GM19035 (cell line): ENCODE measurements at regions not wholly inside any gene's neighbourhood (a gene's known extent, or its start where the extent isn't known, plus 50 kb on each side); places are given as distances from the start of the nearest gene placed in this dataset.

ENCODE experiments used
- ATAC-seq: cut with Tn5 transposase; IDR thresholded peaks from one replicate; pipeline ENCODE4 v1.9.1; 2021; ENCODE audit not compliant: unreplicated experiment

DNA sequence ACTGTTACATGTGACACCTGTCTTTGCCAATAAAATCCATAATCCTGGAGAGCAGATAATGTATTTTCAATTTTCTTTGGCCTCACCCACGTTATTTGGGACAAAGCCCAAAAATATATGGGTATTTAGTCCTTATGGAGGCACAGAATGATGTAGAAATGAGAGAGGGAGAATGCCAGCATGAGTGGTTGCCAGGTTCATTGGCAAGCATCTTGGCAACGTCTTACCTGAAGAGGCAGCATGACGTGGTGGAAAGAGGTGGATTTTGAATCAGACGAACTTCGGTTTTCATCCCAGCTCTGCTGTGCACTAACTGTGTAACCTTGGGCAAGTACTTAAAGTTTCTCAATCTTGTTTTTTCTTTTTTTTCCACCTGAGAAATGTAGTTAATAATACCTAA is 969.6 kb upstream of the PIK3C3 start:
- ATAC-seq = no peak

DNA sequence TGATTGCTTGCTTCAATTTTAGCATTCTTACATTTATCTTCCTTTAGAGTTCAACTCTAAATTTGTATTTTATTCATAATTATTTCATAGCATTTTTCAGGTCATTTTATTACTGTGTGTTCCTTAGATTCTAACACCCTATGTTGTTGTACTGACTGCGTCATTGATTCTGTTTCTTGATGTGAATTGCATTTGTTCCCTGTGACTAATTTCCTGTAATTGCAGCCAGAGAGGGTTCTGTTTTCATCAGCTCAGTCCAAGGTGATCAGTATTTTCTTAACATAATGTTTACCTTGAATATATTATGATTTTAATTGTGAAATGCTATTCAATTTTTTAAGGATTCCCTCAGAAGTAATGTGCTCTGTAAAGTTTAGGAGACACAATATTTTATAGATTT is 970.2 kb upstream of the PIK3C3 start:
- ATAC-seq = no peak

DNA sequence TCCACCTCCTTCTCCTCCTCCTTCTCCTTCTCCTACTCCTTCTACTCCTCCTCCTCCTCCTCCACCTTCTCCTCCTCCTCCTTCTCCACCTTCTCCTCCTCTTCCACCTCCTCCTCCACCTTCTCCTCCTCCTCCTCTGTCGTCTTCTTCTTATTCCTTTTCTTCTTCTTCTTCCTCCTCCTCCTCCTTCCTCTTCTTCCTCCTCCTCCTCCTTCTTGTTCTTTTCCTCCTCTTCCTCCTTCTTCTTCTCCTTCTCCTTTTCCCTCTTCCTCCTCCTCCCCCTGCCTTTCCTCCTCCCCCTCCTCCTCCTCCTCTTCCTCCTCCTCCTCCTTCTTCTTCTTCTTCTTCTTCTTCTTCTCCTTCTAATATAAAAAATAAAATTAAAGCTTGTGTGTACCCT is 971.2 kb upstream of the PIK3C3 start:
- no peak for ATAC-seq

DNA sequence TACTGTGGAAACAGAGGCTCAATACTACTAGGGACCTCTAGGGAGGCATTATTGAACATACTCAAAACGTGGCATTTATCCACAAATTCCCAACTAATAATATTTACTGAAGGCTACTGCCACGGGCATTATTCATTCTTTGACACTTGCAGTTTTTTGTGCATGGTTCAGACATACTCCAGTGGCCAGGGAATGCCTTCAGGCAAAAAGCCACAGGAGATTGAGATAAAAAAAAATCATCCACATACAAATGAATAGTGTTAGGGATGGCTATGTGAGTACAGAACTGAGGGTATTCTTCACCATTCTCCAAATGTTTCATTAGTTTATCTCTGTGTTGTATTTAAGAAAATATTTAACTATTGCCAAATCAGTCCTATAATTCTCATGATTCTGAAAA is 974.9 kb upstream of the PIK3C3 start:
- no peak for ATAC-seq

DNA sequence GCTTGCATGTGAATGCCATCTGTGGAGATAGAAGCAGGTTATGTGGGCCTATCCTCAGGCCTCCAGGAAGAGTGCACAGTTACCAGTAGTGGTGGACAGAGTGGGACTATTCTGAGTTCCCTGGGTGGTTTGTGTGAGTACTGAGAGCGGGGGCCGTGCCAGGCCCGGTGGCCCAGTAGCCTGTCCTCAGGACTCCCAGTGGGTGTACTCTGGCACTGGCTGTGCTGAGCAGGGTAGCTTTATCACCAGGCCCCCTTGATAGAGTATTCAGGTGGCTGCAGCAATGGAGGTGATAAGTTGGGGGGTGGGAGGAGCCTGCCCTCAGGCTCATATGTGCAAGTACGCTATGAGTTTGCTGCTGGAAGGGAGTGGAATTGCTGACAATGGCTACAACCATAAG is 979.0 kb upstream of the PIK3C3 start:
- no peak for ATAC-seq

DNA sequence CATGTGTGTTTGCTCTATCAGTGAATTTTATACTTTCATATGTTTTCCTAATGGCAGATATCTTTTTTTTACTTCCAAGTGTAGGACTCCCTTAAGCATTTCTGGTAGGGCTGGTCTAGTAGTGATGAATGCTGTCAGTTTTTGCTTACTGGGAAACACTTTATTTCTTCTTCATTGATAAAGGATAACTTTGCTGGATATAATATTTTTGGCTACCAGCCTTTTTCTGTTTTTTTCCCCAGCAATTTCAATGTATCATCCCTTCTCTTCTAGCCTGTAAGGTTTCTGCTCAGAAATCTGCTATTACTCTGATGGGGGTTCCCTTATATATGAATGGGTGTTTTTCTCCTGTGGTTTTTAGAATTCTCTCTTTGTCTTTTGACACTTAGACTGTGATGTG is 980.6 kb upstream of the PIK3C3 start:
- no peak for ATAC-seq

DNA sequence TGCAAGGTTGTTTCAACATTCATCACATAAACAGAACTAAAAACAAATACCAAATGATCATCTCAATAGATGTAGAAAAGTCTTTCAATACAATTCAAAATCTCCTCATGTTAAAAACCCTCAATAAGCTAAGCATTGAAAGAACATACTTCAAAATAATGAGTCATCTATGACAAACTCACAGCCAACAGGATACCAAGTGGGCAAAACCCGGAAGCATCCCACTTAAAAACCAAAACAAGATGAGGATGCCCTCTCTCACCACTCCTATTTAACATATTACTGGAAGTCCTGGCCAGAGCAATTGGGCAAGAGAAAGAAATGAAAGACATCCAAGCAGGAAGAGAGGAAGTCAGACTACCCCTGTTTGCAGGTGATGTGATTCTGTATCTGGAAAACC is 992.2 kb upstream of the PIK3C3 start:
- no peak for ATAC-seq

DNA sequence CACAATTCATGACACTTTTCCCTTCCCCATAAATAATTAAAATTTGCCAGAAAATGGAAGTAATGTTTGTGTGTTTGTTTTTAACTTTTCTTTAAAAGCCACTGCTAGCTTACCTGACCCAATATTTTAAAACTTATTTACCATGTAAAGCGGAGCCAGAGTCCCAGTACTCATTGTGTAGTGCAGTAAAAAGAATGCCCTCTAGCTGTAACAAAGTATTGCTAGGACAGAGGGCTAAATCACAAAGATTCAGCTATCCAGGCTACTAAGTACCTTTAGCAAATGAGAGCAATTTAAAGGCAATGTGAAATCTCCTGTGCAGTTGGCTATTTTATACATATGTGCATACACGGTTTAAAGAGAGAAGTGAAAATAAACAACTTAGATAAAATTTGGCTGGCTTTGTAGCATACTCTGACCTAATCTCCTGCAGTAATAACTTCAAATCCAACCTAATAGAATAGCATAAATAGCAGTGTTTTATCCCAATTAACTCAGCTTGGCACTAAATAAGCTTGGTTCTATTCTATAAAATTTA is 997.4 kb upstream of the PIK3C3 start:
- ATAC-seq = no peak

DNA sequence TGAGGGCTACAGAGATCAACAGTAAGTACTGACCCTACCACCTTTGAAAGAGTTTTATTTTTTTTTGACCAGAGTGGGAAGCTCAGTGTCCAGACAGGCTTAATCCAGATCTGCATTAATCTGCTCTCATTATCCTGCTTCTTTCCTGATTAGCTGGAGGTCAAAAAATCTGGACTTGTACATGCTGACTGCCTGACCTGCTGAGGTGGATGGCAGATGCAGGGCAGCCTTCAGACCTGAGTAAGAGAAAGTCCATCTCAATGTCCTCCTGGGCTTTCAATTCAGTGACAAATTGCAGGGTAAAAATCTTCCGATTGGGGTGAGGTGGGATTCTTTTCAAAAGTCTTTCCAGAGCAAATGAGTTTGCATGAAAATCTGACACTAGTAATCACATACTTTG is 998.8 kb upstream of the PIK3C3 start:
- ATAC-seq = no peak

DNA sequence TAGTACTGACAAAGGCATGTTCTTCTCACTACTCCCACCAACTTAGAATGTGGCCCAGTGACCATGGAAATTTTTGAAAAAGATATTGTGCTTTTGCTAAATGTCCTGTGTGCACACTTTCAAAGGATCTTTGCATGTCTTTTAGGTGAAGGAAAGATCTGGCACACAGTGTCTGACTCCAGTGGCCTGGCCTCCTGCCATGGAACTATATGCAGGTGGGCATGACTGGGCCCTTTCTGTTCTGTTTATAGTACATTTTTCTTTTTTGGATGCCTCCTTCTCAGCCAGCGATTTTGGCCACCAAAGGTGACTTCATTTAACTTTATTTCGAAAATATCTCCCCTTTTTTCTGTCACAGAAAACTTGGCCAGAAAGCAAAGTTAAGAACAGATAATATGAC is 999.7 kb upstream of the PIK3C3 start:
- ATAC-seq = no peak

DNA sequence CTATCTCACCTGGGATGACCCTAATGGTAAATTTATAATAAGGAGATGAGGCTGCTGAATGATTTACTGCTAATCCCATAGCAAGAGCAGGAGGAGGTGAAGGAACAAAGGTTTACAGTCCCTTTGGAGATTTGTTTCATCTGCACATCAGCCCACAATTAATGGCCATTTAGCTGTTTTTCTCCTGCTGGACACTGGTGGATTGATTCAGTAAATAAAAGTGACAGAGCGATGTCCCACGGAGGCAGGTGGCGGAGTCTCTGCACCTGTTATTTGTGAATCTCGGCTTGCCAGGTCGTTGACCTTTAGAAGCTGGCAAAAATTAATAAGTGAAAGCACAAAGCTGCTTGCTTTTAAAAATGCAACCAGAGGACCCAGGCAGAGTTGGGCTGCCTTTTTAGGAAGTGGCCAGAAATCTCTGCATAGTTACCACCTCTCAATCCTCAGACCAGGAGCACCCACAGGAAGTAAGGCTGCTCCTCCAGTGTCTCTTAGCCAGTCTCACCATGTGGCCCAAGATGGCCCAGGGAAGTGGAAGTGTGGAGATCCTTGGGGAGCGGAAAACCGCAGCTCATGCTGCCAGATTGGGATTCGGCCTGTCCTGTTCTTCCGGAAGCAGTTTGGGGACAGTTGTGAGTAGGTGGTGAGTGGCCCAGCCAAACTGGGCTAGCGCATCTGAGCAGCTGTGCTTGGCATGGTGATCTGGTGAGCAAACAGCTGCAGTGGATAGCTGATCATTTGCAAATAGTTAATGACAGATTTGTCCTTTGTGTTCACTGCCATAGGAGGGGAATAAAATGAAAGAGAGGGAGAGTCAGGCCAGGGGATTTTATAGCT is 1005.7 kb upstream of the PIK3C3 start:
- ATAC-seq = no peak

DNA sequence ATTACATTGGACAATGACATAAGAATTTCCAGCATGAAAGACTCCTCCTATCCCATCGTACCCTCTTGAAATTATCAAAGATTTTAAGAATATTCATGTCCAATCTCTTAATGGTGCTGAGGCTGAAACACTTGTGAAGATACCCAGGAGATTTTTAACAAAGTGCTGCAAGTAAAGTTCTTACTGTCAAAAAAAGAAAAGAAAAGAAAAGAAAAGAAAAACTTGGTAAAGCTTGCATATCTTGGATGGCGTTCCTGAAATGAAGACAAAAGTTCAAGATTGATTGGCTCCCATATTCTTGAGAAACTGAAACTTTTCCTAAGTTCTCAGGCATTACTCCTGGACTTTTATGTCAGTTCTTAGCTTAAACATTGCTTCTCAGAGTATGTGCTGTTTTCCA is 1010.5 kb upstream of the PIK3C3 start:
- ATAC-seq = no peak

DNA sequence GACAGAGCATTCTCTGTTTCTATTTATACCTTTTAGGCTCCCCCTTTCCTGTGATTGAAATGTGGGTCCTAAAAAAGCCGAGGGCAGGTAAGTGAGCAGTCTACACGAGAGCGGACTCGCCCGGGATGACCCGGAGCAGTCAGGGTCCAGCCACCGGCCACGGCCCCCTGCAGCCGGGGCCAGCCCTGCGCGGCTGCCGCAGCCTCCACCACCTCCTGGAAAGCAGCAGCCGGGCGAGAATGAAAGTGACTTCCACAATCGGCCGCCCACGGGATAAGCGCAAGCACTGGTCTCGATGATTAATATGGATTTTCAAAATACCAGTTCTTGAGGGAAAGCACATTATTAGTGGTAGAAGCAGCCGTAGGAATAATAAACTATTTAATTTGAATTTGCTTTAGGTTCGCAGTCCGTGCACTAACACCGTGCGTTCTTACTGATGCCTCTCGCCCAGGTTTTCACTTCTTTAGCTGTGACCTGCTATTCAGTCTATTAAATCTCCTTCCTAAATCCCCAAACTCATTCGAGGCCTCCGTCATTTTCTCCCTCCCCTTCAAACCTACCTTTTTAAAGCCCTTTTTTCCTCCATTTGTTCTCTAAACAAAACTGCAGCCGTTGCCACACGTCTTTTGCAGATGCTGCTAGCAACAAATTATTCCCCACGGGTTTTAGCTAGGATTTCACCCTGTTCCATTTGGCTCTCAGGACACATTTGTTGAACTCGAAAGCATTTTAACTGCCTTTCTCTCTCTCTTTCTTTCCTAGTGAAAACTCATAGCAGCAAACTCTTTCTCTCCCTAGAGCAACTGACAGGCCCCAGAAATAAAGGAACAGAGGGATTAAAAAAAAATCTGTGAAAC is 1015.1 kb upstream of the PIK3C3 start:
- ATAC-seq = no peak

DNA sequence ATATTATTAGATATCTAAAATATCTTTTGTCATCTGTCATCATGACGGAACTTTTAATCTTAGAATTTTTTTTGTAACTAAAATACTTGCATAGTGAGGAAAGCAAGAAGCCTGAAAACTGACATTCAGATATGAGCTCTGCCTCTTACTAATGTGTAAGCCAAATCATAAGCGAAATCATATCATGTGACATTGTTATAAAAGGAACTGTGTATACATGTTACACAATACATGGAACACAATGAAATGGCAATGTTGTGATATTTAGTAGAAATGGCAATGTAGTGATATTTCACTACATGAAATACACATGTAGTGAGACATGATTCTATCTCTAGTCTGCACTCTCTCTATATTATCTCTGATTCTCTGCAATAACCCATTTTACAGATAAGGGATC is 1016.4 kb upstream of the PIK3C3 start:
- no peak for ATAC-seq

DNA sequence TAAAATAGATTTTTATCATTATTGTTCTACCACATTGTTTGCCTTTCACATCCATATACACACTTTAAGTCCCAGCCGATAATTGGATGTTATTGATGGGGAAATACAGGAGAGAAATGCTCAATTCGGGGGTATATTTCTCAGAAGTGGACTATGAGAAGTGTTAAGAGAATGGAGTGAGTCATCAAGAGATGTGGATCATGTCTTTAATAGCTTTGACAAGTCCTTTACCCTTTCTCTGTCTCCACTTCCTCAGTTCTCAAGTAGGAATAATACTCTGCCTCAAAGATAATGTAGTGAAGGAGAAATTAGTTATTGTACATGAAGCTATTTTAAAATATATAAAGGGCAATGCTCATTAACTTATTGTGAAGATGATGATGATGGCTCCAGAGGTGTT is 1017.6 kb upstream of the PIK3C3 start:
- ATAC-seq = no peak

DNA sequence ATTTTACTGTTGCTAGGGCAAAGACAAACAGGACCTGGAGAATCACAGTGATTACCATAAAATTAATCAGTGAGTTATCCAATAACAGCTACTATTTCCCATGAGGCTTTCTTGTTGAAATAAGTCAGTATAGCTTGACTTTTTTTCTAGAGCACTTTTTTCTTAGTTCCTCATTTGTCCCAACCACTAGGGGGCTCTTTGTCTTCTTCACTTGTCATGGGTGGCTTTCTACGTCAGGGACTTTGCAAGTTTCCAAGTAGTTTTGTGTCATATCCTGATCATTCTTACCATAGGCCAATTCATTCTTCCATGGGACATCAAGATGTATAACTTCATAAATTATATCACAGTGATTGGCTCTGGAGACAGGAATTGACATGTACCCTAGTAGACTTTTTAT is 1019.6 kb upstream of the PIK3C3 start:
- no peak for ATAC-seq

DNA sequence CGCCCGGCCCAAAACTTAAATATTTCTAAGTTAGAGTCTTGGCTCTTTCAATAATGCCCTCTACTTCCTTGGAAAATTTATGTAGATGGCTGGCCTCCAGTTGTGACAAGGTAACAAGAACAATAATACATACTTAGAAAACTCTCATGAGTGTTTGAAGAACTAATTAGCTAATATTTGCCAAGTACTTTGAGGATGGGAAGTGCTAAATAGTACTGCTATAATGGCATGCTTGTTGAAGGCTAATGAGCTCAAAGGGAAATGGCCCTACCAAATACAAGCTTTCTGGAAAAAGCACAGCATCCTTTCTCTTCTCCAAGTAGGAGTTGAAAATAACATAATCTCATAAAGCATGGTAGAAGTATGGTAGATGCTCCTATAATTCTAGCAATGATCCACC is 1022.2 kb upstream of the PIK3C3 start:
- no peak for ATAC-seq

DNA sequence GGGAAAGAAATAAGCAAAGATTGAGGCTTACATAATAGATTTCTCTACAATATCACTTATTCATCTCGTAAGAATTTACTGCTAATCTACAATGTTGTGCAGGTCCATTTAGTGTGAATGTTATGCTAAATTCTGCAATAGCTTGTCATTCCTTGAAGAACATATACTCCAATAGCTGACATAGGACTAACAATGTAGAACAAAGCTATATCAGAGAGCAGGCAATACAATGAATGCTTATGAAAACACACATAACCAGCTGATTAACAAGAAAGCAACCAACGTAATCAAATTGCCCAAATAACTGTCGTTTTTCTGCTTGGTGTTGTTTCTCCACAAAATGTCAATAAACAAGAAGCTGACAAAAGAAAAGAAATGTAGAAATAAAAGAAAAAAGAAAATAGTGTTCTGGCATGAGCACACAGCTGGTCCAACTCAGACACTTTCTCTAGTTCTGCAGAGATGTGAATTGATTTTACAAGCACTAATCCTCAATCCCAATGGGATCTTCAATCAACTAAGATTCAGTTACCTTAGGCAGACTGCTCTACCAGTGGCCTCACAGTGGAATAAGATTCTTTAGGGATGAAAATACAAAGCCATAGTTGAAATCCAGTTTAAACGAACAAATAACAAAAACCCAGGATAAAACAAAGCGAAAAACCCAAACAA is 1024.7 kb upstream of the PIK3C3 start:
- no peak for ATAC-seq

DNA sequence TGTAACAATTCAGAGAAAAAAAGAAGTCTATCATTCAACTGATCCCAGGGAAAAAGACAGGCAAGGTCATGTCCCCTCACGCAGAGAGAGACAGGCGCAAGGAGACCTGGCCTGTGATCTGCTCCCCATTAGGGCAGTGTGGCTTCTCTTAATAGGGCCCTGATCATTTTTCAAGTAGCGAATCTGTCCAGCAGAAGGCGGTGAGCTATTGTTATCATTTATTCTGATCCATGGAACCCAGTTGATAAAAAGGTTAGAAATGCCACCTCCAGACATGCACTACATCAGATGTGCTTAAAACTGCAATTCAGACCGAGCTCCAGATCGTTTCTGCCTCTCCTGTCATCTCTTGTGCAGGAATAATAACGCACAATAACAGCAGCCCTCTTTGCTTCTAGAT is 1025.6 kb upstream of the PIK3C3 start:
- ATAC-seq = no peak

DNA sequence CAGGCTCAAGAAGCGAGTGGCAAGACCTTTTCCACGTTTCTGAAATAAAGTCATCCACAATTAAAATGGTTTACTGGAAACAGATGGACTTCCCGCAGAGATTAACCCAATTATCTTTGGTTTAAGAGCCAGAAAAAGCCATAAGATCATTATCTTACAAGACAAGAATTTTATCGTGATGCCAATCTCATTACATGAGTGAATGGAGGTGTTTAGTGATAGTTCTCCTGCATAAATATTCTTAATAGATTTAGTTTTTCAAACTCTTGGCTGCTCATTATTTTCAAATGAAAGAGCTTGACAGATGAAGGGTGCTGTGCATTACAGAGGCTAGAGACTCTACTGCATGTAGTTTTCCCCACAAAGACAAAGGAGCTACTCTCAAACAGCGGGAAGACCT is 1028.4 kb upstream of the PIK3C3 start:
- ATAC-seq = no peak

DNA sequence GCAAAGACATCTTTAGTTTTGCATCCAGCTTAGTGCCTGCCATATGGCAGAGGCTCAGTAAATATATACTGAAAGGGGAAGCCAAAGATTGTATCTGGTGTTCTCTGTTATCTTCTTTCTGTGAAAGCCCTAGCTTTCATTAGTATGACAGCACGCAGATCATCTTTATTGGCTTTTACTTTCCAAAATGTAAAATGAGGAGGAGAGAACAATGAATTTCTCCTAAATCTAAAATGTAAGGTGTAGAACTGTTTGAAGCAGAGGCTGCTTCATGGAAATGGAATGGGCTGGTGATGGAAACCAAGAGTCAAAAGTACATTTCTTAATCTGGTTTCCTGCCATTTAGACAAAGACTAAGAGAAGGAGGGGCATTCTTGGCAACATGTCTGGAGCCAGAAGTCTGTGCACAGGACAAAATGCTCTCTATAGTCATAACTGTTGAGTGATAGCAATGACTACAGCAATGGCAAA is 1029.9 kb upstream of the PIK3C3 start:
- ATAC-seq = no peak
